GM12878 (cell line): ENCODE measurements at regions not wholly inside any gene's neighbourhood (a gene's known extent, or its start where the extent isn't known, plus 50 kb on each side); places are given as distances from the start of the nearest gene placed in this dataset.

ENCODE experiments used
- ATAC-seq: fragments of 200-7000 bp; cut with Tn5 transposase; 3 replicates; pipeline ENCODE4 v1.9.1; 2020; ENCODE audit warnings: mild to moderate bottlenecking, moderate library complexity
- BruUV-seq: library from RNA; stranded (reverse); fragments of 400-500 nt; replicated peaks from 2 replicates; lab custom pipeline; 2021; lab: Mats Ljungman, UMichigan
- CTCF ChIA-PET: fragments of 300-600 bp; sonication (Branson Sonifier 250); formaldehyde crosslinking; extraction: SDS; loops from one replicate; lab custom pipeline; 2021; ENCODE audit warnings: inconsistent platforms; lab: Yijun Ruan, JAX
- POLR2A ChIA-PET: fragments of 350-600 bp; formaldehyde crosslinking; extraction: SDS; loops from one replicate; lab custom pipeline; 2021; ENCODE audit warnings: inconsistent platforms; lab: Charles Lee
- RAD21 ChIA-PET: fragments of 300-600 bp; sonication (Branson Sonifier 250); formaldehyde crosslinking; loops from one replicate; lab custom pipeline; 2023; ENCODE audit warnings: antibody characterized with exemption; ENCODE audit not compliant: unreplicated experiment; lab: Charles Lee
- SMC1A ChIA-PET: fragments of 300-600 bp; sonication (Branson Sonifier 250); formaldehyde crosslinking; loops from one replicate; lab custom pipeline; 2023; ENCODE audit not compliant: unreplicated experiment, uncharacterized antibody; lab: Charles Lee
- DNase-seq: peaks from one replicate; pipeline ENCODE4 v3.0.0-alpha.2; 2011; ENCODE audit warnings: low read depth, low spot score
- FAIRE-seq: peaks from 3 replicates; lab custom pipeline; 2011; peaks lifted over from hg19 to GRCh38; lab: Jason Lieb, UNC
- H2AFZ ChIP-seq: 2 replicates; pipeline ENCODE4 v1.6.0; 2011; ENCODE audit warnings: low read depth, low read length, control low read depth; ENCODE audit not compliant: control insufficient read depth
- H3K27ac ChIP-seq: 2 replicates; pipeline ENCODE4 v1.5.1; 2011; ENCODE audit warnings: control low read depth; ENCODE audit not compliant: control insufficient read depth, insufficient read depth
- H3K27me3 ChIP-seq, 2 experiments: replicated peaks in 1 of 2; 2 replicates each; pipeline versions ENCODE4 v1.6.0 to v1.6.1; 2011; ENCODE audit warnings: low read length in 1 of 2; ENCODE audit not compliant: control insufficient read depth in 2 of 2, insufficient read depth in 2 of 2
- H3K36me3 ChIP-seq, 2 experiments: 2 replicates each; pipeline ENCODE4 v1.5.1; 2011; ENCODE audit warnings: low read length in 1 of 2; ENCODE audit not compliant: control insufficient read depth in 2 of 2, insufficient read depth in 2 of 2
- H3K4me1 ChIP-seq: 2 replicates; pipeline ENCODE4 v1.6.1; 2011; ENCODE audit warnings: mild to moderate bottlenecking, low read length, moderate library complexity, mixed read lengths; ENCODE audit not compliant: control insufficient read depth, insufficient read depth
- H3K4me2 ChIP-seq: 2 replicates; pipeline ENCODE4 v1.6.0; 2011; ENCODE audit warnings: control low read depth; ENCODE audit not compliant: control insufficient read depth, insufficient read depth
- H3K4me3 ChIP-seq: fragments of 200-600 bp; sonication (generic); 2 replicates; pipeline ENCODE4 v1.5.1; 2016
- H3K79me2 ChIP-seq: 2 replicates; pipeline ENCODE4 v1.6.0; 2011; ENCODE audit warnings: low read length; ENCODE audit not compliant: control insufficient read depth, insufficient read depth
- H3K9ac ChIP-seq: 2 replicates; pipeline ENCODE4 v1.8.0; 2011; ENCODE audit warnings: low read length, control low read depth, mixed read lengths; ENCODE audit not compliant: control insufficient read depth, insufficient read depth
- H3K9me3 ChIP-seq: replicated peaks from 3 replicates; pipeline ENCODE4 v1.5.1; 2011; ENCODE audit warnings: mild to moderate bottlenecking, low read length; ENCODE audit not compliant: control insufficient read depth, insufficient read depth
- H4K20me1 ChIP-seq: 2 replicates; pipeline ENCODE4 v1.6.0; 2011; ENCODE audit not compliant: control insufficient read depth, insufficient read depth
- BACH1 ChIP-seq: fragments of 450-650 bp; IDR thresholded peaks from 2 replicates; pipeline ENCODE4 v1.6.1; 2017; ENCODE audit warnings: mild to moderate bottlenecking, borderline replicate concordance
- CHD2 ChIP-seq: IDR thresholded peaks from 2 replicates; pipeline ENCODE4 v1.6.1; 2011; ENCODE audit warnings: low read depth, low read length, improper control_type of control experiment, borderline replicate concordance
- CHD4 ChIP-seq: fragments of 200-600 bp; sonication (generic); IDR thresholded peaks from 2 replicates; pipeline ENCODE4 v1.6.1; 2016; ENCODE audit warnings: mild to moderate bottlenecking
- FOXK2 ChIP-seq: fragments of 450-650 bp; IDR thresholded peaks from 2 replicates; pipeline ENCODE4 v1.6.1; 2017; ENCODE audit warnings: mild to moderate bottlenecking, moderate library complexity
- JUNB ChIP-seq: IDR thresholded peaks from 2 replicates; pipeline ENCODE4 v1.6.1; 2016; ENCODE audit warnings: antibody characterized with exemption, mild to moderate bottlenecking
- LARP7 ChIP-seq: fragments of 450-650 bp; IDR thresholded peaks from 2 replicates; pipeline ENCODE4 v1.6.1; 2017; ENCODE audit warnings: mild to moderate bottlenecking
- SIN3A ChIP-seq: IDR thresholded peaks from 2 replicates; pipeline ENCODE4 v1.6.1; 2012; ENCODE audit warnings: low read depth, low read length, improper control_type of control experiment
- WRNIP1 ChIP-seq: IDR thresholded peaks from 2 replicates; pipeline ENCODE4 v1.6.1; 2011; ENCODE audit warnings: low read depth, low read length, improper control_type of control experiment, borderline replicate concordance
- ZNF207 ChIP-seq: fragments of 450-650 bp; IDR thresholded peaks from 2 replicates; pipeline ENCODE4 v1.6.1; 2014; ENCODE audit warnings: antibody characterized with exemption, mild to moderate bottlenecking, borderline replicate concordance
- ZNF24 ChIP-seq: fragments of 450-650 bp; IDR thresholded peaks from 2 replicates; pipeline ENCODE4 v1.6.1; 2017; ENCODE audit warnings: antibody characterized with exemption, mild to moderate bottlenecking
- WGBS: methylation state at CpG from one replicate; pipeline ENCODE4 v1.1.6; 2016; ENCODE audit warnings: low lambda C conversion rate; ENCODE audit not compliant: insufficient replicate concordance, insufficient coverage; ENCODE audit errors: missing lambda C conversion rate; 5-methylcytosine and 5-hydroxymethylcytosine counted together
- in situ Hi-C: fragments of 300-500 bp; cut with MboI; formaldehyde crosslinking; loops from 9 replicates; pipeline ENCODE4 v1.14.3; 2018; ENCODE audit warnings: mixed read lengths
- intact Hi-C: fragments of 100-400 bp; cut with micrococcal nuclease; formaldehyde crosslinking; loops from one replicate; pipeline ENCODE4 v1.14.2; 2022; ENCODE audit not compliant: unreplicated experiment
- TF ChIP-seq, protein P1 (sequence below): fragments of 450-650 bp; IDR thresholded peaks from 2 replicates; pipeline ENCODE4 v1.6.1; 2014; ENCODE audit warnings: mild to moderate bottlenecking

DNA sequence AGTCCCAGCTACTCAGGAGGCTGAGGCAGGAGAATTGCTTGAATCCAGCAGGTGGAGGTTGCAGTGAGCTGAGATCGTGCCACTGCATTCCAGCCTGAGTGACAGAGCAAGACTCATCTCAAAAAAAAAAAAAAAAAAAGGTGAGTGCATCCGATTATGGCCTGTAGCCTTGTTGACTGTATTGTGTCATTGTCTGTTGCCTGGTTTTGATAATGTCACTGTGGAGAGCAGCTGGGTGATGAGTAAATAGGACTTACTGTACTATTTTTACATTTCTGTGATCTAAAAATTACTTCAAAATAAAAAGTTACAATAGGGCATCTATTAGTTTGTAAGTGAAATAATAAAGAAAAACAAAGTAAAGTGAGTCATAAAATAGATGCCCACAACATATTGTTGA lies 134.1 kb upstream of the SALL4 start:
- ATAC-seq, result no peak
- POLR2A ChIA-PET, result no interaction called here
- H4K20me1 ChIP-seq, result no peaks in the 10 kb centered on the region
- no peak overlapping the region for H3K4me3 ChIP-seq
- in situ Hi-C loops (no loop called here), intact Hi-C loops (no loop called here)
- RAD21 ChIA-PET, result no interaction called here
- H3K9me3 ChIP-seq, result no peaks in the 10 kb centered on the region
- no peaks in the 10 kb centered on the region for H3K27me3 ChIP-seq
- CTCF ChIA-PET, result no interaction called here
- H3K27ac ChIP-seq, result no peak overlapping the region
- no peaks in the 10 kb centered on the region for H3K4me1 ChIP-seq
- H3K4me2 ChIP-seq, result no peak overlapping the region
- H3K9ac ChIP-seq, result no peak overlapping the region
- no peaks in the 10 kb centered on the region for H3K36me3 ChIP-seq
- SMC1A ChIA-PET, result no interaction called here
- no peak for DNase-seq
- 0% methylated on average over 2 of the region's 2 CpGs for WGBS
- TF ChIP-seq SIN3A (no peak), FOXK2 (no peak), ZNF207 (no peak), LARP7 (no peak), BACH1 (no peak), CHD2 (no peak), ZNF24 (no peak)
- no peak overlapping the region for H2AFZ ChIP-seq
- no peaks in the 10 kb centered on the region for H3K79me2 ChIP-seq
- BruUV-seq, result no TSS peak
- FAIRE-seq, result no peak

DNA sequence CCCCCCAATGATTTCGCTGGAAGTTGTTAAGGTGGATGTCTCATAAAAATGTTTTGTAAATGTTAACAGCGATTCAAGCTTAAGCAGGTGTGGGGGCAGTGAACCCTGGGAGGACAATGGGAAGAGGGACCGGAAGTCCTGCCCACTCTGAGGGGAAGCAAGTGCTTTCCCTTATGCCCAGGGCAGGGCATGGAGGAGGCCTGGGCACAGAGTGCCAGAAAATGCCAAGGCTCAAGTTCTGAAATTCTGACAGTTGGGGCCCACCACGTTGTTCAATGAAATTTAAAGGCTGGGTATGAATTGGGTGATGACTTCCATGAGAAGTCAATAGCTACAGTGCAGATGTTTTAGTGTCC lies 132.7 kb upstream of the SALL4 start:
- ATAC-seq, result no peak
- intact Hi-C loops, result no loop called here

More for the DNA sequence above, 132.7 kb upstream of the SALL4 start:
- no peaks in the 10 kb centered on the region for H3K36me3 ChIP-seq
- no peak overlapping the region for H3K4me2 ChIP-seq
- no peak overlapping the region for H3K4me3 ChIP-seq
- POLR2A ChIA-PET, result interaction anchor here (0.7 kb wide), 1 partner anchor 116 kb away, joined by 3 read pairs; no protein-coding TSS in a partner anchor
- DNase-seq (no peak), FAIRE-seq (no peak)
- H3K79me2 ChIP-seq, result no peaks in the 10 kb centered on the region
- TF ChIP-seq WRNIP1, result no peak
- no peak for TF ChIP-seq JUNB
- TF ChIP-seq, protein P1, sequence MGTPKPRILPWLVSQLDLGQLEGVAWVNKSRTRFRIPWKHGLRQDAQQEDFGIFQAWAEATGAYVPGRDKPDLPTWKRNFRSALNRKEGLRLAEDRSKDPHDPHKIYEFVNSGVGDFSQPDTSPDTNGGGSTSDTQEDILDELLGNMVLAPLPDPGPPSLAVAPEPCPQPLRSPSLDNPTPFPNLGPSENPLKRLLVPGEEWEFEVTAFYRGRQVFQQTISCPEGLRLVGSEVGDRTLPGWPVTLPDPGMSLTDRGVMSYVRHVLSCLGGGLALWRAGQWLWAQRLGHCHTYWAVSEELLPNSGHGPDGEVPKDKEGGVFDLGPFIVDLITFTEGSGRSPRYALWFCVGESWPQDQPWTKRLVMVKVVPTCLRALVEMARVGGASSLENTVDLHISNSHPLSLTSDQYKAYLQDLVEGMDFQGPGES, result no peak
- no peak for TF ChIP-seq CHD4
- H2AFZ ChIP-seq, result no peak overlapping the region
- in situ Hi-C loops, result no loop called here
- 35% methylated on average over 4 of the region's 4 CpGs for WGBS
- CTCF ChIA-PET, result interaction anchor here (1.0 kb wide), 1 partner anchor 12 kb away, joined by 3 read pairs; no protein-coding TSS in a partner anchor
- no peaks in the 10 kb centered on the region for H3K27me3 ChIP-seq
- SMC1A ChIA-PET, result no interaction called here
- no peaks in the 10 kb centered on the region for H3K9me3 ChIP-seq
- H3K27ac ChIP-seq, result no peak overlapping the region
- BruUV-seq, result no TSS peak
- H3K4me1 ChIP-seq, result no peaks in the 10 kb centered on the region
- H4K20me1 ChIP-seq, result no peaks in the 10 kb centered on the region
- H3K9ac ChIP-seq, result no peak overlapping the region
- RAD21 ChIA-PET, result no interaction called here
